ENCODE measurements at regions not wholly inside any gene's neighbourhood (a gene's known extent, or its start where the extent isn't known, plus 50 kb on each side); places are given as distances from the start of the nearest gene placed in this dataset.
A peak's percentile ranks its signal among the peaks of the same experiment; 100 is the strongest.

- Histone ChIP-seq H3K27ac (ENCODE audit: low read length) (peak overlapping the region; percentile 59; the same call in 1 of the 2 replicates), H4K20me1 (ENCODE audit: insufficient read depth, low read length) (no peaks in the 10 kb centered on the region), H3K4me1 (ENCODE audit: low read length) (no peaks in the 10 kb centered on the region), H3K9me2 (replicated peaks; ENCODE audit: insufficient read depth, low read length) (no peaks in the 10 kb centered on the region), H2AFZ (ENCODE audit: low read length) (no peak overlapping the region), H3K4me2 (ENCODE audit: low read depth, low read length) (peak overlapping the region; percentile 57), H3K9me3 (replicated peaks; ENCODE audit: insufficient read depth, low read length) (no peaks in the 10 kb centered on the region), H3F3A (ENCODE audit: insufficient read depth, low read length) (no peaks in the 10 kb centered on the region), H3K9ac (ENCODE audit: low read length) (no peak overlapping the region), H3K4me3 (ENCODE audit: low read length) (peak overlapping the region; percentile 27; the same call in 1 of the 2 replicates), H3K79me2 (ENCODE audit: low read length) (no peaks in the 10 kb centered on the region), H3K27me3 (replicated peaks; ENCODE audit: insufficient read depth, low read length) (no peaks in the 10 kb centered on the region), H3K36me3 (replicated peaks; ENCODE audit: insufficient read depth, low read length) (no peaks in the 10 kb centered on the region)
- DNase-seq, result no peak
- no peak for TF ChIP-seq EZH2phosphoT487 (IDR thresholded peaks at IDR 0.05; ENCODE audit: low read length)
- TF ChIP-seq EZH2 (optimal IDR thresholded peaks at IDR 0.05; ENCODE audit: low read depth, low read length), result no peak
- TF ChIP-seq, protein P1, sequence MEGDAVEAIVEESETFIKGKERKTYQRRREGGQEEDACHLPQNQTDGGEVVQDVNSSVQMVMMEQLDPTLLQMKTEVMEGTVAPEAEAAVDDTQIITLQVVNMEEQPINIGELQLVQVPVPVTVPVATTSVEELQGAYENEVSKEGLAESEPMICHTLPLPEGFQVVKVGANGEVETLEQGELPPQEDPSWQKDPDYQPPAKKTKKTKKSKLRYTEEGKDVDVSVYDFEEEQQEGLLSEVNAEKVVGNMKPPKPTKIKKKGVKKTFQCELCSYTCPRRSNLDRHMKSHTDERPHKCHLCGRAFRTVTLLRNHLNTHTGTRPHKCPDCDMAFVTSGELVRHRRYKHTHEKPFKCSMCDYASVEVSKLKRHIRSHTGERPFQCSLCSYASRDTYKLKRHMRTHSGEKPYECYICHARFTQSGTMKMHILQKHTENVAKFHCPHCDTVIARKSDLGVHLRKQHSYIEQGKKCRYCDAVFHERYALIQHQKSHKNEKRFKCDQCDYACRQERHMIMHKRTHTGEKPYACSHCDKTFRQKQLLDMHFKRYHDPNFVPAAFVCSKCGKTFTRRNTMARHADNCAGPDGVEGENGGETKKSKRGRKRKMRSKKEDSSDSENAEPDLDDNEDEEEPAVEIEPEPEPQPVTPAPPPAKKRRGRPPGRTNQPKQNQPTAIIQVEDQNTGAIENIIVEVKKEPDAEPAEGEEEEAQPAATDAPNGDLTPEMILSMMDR (IDR thresholded peaks at IDR 0.05; ENCODE audit: low read length), result no peak
These were observed 759.1 kb downstream of the GALC start for GRCh38 chr14:87233806-87234384.

DNA sequence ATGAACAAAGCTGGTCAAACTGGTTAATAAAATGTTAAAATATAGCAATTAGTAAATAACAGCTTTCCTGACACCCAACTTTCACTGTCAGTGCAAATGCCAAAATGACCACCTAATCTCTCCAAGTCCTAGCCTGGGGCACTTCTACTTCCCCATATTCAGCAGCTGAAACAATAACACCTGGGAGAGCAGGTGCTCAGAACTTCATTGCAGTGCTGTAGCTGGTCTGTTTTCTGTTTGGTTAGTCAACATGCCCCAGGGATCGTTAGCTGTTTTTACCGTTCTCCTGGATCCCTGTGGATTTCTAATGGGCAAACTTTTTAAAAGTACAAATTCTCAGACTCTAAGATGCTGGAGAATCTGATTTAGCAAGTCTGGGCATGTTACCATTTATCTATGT, 759.7 kb downstream of the GALC start:
- Histone ChIP-seq H3K4me3 (ENCODE audit: low read length) (peak overlapping the region; percentile 27; the same call in 1 of the 2 replicates), H3K9ac (ENCODE audit: low read length) (no peak overlapping the region)

DNA sequence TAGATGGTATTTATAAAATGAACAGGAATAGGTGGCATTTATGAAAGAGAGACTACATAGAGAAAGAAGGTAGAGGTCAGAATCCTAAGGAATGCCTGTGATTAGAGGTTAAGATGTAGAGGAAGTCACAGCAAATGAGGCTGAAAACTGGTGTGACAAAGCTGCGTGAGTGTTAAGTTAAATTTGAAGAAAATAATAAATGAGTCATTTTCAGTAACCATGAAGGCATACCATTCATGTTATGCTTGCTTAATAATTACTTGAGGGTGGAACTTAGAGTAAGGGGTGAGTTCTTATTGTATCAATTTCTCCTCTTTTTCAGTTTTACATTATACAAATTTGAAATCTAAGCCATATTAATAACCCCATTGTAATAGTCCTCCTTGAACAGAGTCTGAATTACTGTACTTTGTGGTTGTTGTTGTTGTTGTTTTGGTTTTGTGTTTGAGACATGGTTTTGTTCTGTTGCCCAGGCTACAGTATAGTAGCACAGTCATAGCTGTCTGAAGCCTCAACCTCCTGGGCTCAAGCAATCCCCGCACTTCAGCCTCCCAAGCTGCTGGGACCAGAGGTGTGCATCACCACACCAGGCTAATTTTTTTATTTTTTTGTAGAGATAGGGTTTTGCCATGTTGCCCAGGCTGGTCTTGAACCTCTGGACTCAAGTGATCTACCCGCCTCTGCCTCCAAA, 761.5 kb downstream of the GALC start:
- no peak for DNase-seq
- no peaks in the 10 kb centered on the region for H3F3A ChIP-seq (ENCODE audit: insufficient read depth, low read length)

More for the DNA sequence above, 759.7 kb downstream of the GALC start:
- no peaks in the 10 kb centered on the region for H3K27me3 ChIP-seq (replicated peaks; ENCODE audit: insufficient read depth, low read length)
- H3K36me3 ChIP-seq (replicated peaks; ENCODE audit: insufficient read depth, low read length), result no peaks in the 10 kb centered on the region
- DNase-seq, result peak; percentile 16
- TF ChIP-seq EZH2phosphoT487 (IDR thresholded peaks at IDR 0.05; ENCODE audit: low read length), result no peak
- TF ChIP-seq EZH2 (optimal IDR thresholded peaks at IDR 0.05; ENCODE audit: low read depth, low read length), result no peak
- TF ChIP-seq, protein P1 (IDR thresholded peaks at IDR 0.05; ENCODE audit: low read length), result no peak
- peak overlapping the region; percentile 59; the same call in 1 of the 2 replicates for H3K27ac ChIP-seq (ENCODE audit: low read length)
- H3K9me3 ChIP-seq (replicated peaks; ENCODE audit: insufficient read depth, low read length), result no peaks in the 10 kb centered on the region
- peak overlapping the region; percentile 57 for H3K4me2 ChIP-seq (ENCODE audit: low read depth, low read length)
- no peaks in the 10 kb centered on the region for H3K79me2 ChIP-seq (ENCODE audit: low read length)
- no peaks in the 10 kb centered on the region for H3F3A ChIP-seq (ENCODE audit: insufficient read depth, low read length)
- H3K4me1 ChIP-seq (ENCODE audit: low read length), result no peaks in the 10 kb centered on the region
- H4K20me1 ChIP-seq (ENCODE audit: insufficient read depth, low read length), result no peaks in the 10 kb centered on the region
- no peak overlapping the region for H2AFZ ChIP-seq (ENCODE audit: low read length)
- no peaks in the 10 kb centered on the region for H3K9me2 ChIP-seq (replicated peaks; ENCODE audit: insufficient read depth, low read length)

More for the DNA sequence above, 761.5 kb downstream of the GALC start:
- Histone ChIP-seq H4K20me1 (ENCODE audit: insufficient read depth, low read length) (no peaks in the 10 kb centered on the region), H3K4me2 (ENCODE audit: low read depth, low read length) (no peak overlapping the region), H2AFZ (ENCODE audit: low read length) (no peak overlapping the region), H3K9me3 (replicated peaks; ENCODE audit: insufficient read depth, low read length) (no peaks in the 10 kb centered on the region), H3K27ac (ENCODE audit: low read length) (no peak overlapping the region), H3K9me2 (replicated peaks; ENCODE audit: insufficient read depth, low read length) (no peaks in the 10 kb centered on the region), H3K9ac (ENCODE audit: low read length) (no peak overlapping the region), H3K4me3 (ENCODE audit: low read length) (no peak overlapping the region), H3K27me3 (replicated peaks; ENCODE audit: insufficient read depth, low read length) (no peaks in the 10 kb centered on the region), H3K4me1 (ENCODE audit: low read length) (no peaks in the 10 kb centered on the region), H3K36me3 (replicated peaks; ENCODE audit: insufficient read depth, low read length) (no peaks in the 10 kb centered on the region), H3K79me2 (ENCODE audit: low read length) (no peaks in the 10 kb centered on the region)
- TF ChIP-seq, protein P1 (IDR thresholded peaks at IDR 0.05; ENCODE audit: low read length), result no peak
- no peak for TF ChIP-seq EZH2 (optimal IDR thresholded peaks at IDR 0.05; ENCODE audit: low read depth, low read length)
- TF ChIP-seq EZH2phosphoT487 (IDR thresholded peaks at IDR 0.05; ENCODE audit: low read length), result no peak
